Endothelial cell of umbilical vein (primary cell): ENCODE measurements at regions not wholly inside any gene's neighbourhood (a gene's known extent, or its start where the extent isn't known, plus 50 kb on each side); places are given as distances from the start of the nearest gene placed in this dataset.

Experiments used
- BruUV-seq: library from RNA; stranded (reverse); fragments of 400-500 nt; replicated peaks from 2 replicates; lab custom pipeline; 2021; lab: Mats Ljungman, UMichigan
- CTCF ChIA-PET: fragments of 300-600, 350-600 bp; sonication (Branson Sonifier 250); formaldehyde crosslinking; loops from one replicate; lab custom pipeline; 2021; ENCODE audit warnings: antibody characterized with exemption, inconsistent platforms; lab: Charles Lee
- POLR2A ChIA-PET: fragments of 300-600, 350-600 bp; sonication (Branson Sonifier 250); formaldehyde crosslinking; loops from one replicate; lab custom pipeline; 2021; ENCODE audit warnings: antibody characterized with exemption, inconsistent platforms; lab: Charles Lee
- DNase-seq: peaks from one replicate; pipeline ENCODE4 v3.0.0-alpha.2; 2011; ENCODE audit warnings: low read depth, low spot score
- FAIRE-seq: peaks from 2 replicates; lab custom pipeline; 2011; peaks lifted over from hg19 to GRCh38; lab: Jason Lieb, UNC
- H2AFZ ChIP-seq: 2 replicates; pipeline ENCODE4 v1.6.0; 2012; ENCODE audit warnings: low read depth, low read length, control low read depth, inconsistent platforms
- H3K27ac ChIP-seq: 2 replicates; pipeline ENCODE4 v1.5.1; 2011; ENCODE audit warnings: low read depth, mild to moderate bottlenecking, control low read depth, low read length, moderate library complexity; ENCODE audit not compliant: insufficient read depth
- H3K27me3 ChIP-seq, 2 experiments: 2 replicates each; pipeline versions ENCODE4 v1.6.0 to v1.6.1; 2011; ENCODE audit warnings: low read length in 2 of 2, mixed read lengths in 1 of 2; ENCODE audit not compliant: control insufficient read depth in 2 of 2, insufficient read depth in 2 of 2
- H3K36me3 ChIP-seq, 2 experiments: 2 replicates in 1 of 2; 3 replicates in 1 of 2; pipeline ENCODE4 v1.5.1; 2011; ENCODE audit warnings: low read length in 2 of 2, mild to moderate bottlenecking in 1 of 2, moderate library complexity in 1 of 2; ENCODE audit not compliant: control insufficient read depth in 2 of 2, insufficient read depth in 2 of 2; ENCODE audit errors: extremely low read depth in 1 of 2
- H3K4me1 ChIP-seq: 3 replicates; pipeline ENCODE4 v1.5.1; 2011; ENCODE audit warnings: mild to moderate bottlenecking, low read length; ENCODE audit not compliant: control insufficient read depth, insufficient read depth; ENCODE audit errors: extremely low read depth
- H3K4me2 ChIP-seq: 2 replicates; pipeline ENCODE4 v1.6.1; 2011; ENCODE audit warnings: low read length, control low read depth, mixed read lengths; ENCODE audit not compliant: insufficient read depth
- H3K4me3 ChIP-seq, 3 experiments: fragments of 200-600 bp in 1 of 3; sonication (generic), shearing (Covaris generic) in 1 of 3; replicated peaks in 1 of 3; 2 replicates each; pipeline ENCODE4 v1.5.1; 2011 to 2016; ENCODE audit warnings: control low read depth in 3 of 3, low read length in 3 of 3, mild to moderate bottlenecking in 2 of 3, inconsistent platforms in 1 of 3, low read depth in 1 of 3, moderate library complexity in 1 of 3; ENCODE audit not compliant: insufficient read depth in 1 of 3
- H3K79me2 ChIP-seq: 2 replicates; pipeline ENCODE4 v1.6.0; 2012; ENCODE audit warnings: low read length, inconsistent platforms; ENCODE audit not compliant: control insufficient read depth, insufficient read depth
- H3K9ac ChIP-seq: replicated peaks from 2 replicates; pipeline ENCODE3; 2011; ENCODE audit warnings: low read length, control low read depth; ENCODE audit not compliant: insufficient read depth; ENCODE audit errors: extremely low read depth
- H3K9me1 ChIP-seq: replicated peaks from 3 replicates; pipeline ENCODE4 v1.6.0; 2011; ENCODE audit warnings: mild to moderate bottlenecking, low read length; ENCODE audit not compliant: control insufficient read depth, insufficient read depth; ENCODE audit errors: extremely low read depth
- H3K9me3 ChIP-seq: replicated peaks from 2 replicates; pipeline ENCODE4 v1.5.1; 2012; ENCODE audit warnings: low read length, inconsistent platforms; ENCODE audit not compliant: control insufficient read depth, insufficient read depth
- H4K20me1 ChIP-seq: replicated peaks from 2 replicates; pipeline ENCODE3; 2011; ENCODE audit warnings: mild to moderate bottlenecking, low read length; ENCODE audit not compliant: control insufficient read depth, insufficient read depth; ENCODE audit errors: extremely low read depth
- EZH2 ChIP-seq: IDR thresholded peaks from 2 replicates; pipeline ENCODE4 v1.6.1; 2012; ENCODE audit warnings: borderline replicate concordance, low read depth, mild to moderate bottlenecking, moderate library complexity, low read length, inconsistent platforms; ENCODE audit not compliant: severe bottlenecking
- FOS ChIP-seq: IDR thresholded peaks from 2 replicates; pipeline ENCODE4 v1.6.1; 2011; ENCODE audit warnings: mild to moderate bottlenecking, low read length, moderate library complexity, borderline replicate concordance; ENCODE audit not compliant: insufficient read depth
- GATA2 ChIP-seq: IDR thresholded peaks from 2 replicates; pipeline ENCODE4 v1.7.0; 2011; ENCODE audit warnings: low read depth, mild to moderate bottlenecking, moderate library complexity, mixed read lengths, low read length; ENCODE audit not compliant: insufficient read length, insufficient read depth
- JUN ChIP-seq: IDR thresholded peaks from 2 replicates; pipeline ENCODE4 v1.6.1; 2011; ENCODE audit warnings: borderline replicate concordance, low read depth; ENCODE audit not compliant: insufficient read length, insufficient read depth
- MYC ChIP-seq: IDR thresholded peaks from one replicate; pipeline ENCODE4 v1.6.1; 2011; ENCODE audit warnings: mild to moderate bottlenecking, low read depth, low read length
- POLR2A ChIP-seq: IDR thresholded peaks from 2 replicates; pipeline ENCODE4 v1.6.1; 2012; ENCODE audit warnings: low read depth, mild to moderate bottlenecking, control low read depth, low read length
- POLR2AphosphoS5 ChIP-seq: IDR thresholded peaks from 2 replicates; pipeline ENCODE4 v1.6.1; 2012; ENCODE audit warnings: low read depth, mild to moderate bottlenecking, control low read depth, low read length, moderate library complexity; ENCODE audit not compliant: insufficient read depth
- dilution Hi-C: fragments of 300-500 bp; cut with MboI; formaldehyde crosslinking; loops from one replicate; pipeline ENCODE4 v1.15.0; 2019; ENCODE audit warnings: low sequenced_read_pairs; ENCODE audit not compliant: extremely low pct_ligation_motif_present
- intact Hi-C: fragments of 100-400 bp; cut with micrococcal nuclease; formaldehyde crosslinking; loops from one replicate; pipeline ENCODE4 v1.10.0; 2022
- TF ChIP-seq, protein P1 (sequence below): IDR thresholded peaks from 2 replicates; pipeline ENCODE4 v1.6.1; 2011; ENCODE audit not compliant: insufficient read depth, insufficient read length
- TF ChIP-seq, protein P2 (sequence below), 2 donors: IDR thresholded peaks; 1 replicate in 1 of 2; 2 replicates in 1 of 2; pipeline ENCODE4 v1.5.1; 2011; ENCODE audit warnings: low read length in 2 of 2, mild to moderate bottlenecking in 2 of 2, moderate library complexity in 2 of 2, control low read depth in 1 of 2, inconsistent platforms in 1 of 2, low read depth in 1 of 2; ENCODE audit not compliant: insufficient read depth in 1 of 2; ENCODE audit errors: extremely low read depth in 1 of 2

DNA sequence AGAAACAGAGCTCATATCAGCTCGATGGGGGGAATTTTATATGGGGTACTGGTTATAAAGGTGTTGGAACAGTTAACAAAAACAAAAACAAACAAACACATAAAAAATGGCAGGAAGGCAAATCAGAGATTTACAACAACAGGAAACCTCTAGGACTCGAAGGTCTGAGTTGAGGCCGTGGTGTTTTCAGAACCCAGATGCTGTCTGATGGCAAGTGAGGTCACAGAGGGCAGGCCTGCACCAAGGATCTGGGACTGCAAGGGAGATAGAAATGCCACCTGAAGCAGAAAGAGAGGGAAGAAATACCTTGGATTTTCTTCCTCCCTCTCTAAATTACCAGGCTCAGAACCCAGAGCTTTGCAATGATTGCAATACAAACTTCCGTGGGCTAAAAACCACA lies 429.5 kb downstream of the ZNF521 start:
- no peak for DNase-seq
- Histone ChIP-seq H3K4me3 (no peak overlapping the region), H3K79me2 (no peaks in the 10 kb centered on the region), H4K20me1 (no peaks in the 10 kb centered on the region), H3K27ac (no peak overlapping the region), H3K36me3 (no peaks in the 10 kb centered on the region), H2AFZ (no peak overlapping the region), H3K9me1 (no peaks in the 10 kb centered on the region), H3K27me3 (no peaks in the 10 kb centered on the region), H3K9ac (no peak overlapping the region), H3K4me2 (no peak overlapping the region), H3K9me3 (no peaks in the 10 kb centered on the region), H3K4me1 (peaks cover 9% of the 10 kb centered on the region)
- dilution Hi-C loops (no loop called here), intact Hi-C loops (no loop called here)
- no TSS peak for BruUV-seq
- CTCF ChIA-PET, result interaction anchor here (0.9 kb wide), 1 partner anchor 10 kb away, joined by 3 read pairs; no protein-coding TSS in a partner anchor
- POLR2A ChIA-PET, result no interaction called here
- FAIRE-seq, result peak; percentile 15
- TF ChIP-seq POLR2A (no peak), FOS (no peak), MYC (no peak), JUN (no peak), GATA2 (no peak), EZH2 (no peak), POLR2AphosphoS5 (no peak)
- TF ChIP-seq, protein P1, sequence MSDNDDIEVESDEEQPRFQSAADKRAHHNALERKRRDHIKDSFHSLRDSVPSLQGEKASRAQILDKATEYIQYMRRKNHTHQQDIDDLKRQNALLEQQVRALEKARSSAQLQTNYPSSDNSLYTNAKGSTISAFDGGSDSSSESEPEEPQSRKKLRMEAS, result no peak
- TF ChIP-seq, protein P2, sequence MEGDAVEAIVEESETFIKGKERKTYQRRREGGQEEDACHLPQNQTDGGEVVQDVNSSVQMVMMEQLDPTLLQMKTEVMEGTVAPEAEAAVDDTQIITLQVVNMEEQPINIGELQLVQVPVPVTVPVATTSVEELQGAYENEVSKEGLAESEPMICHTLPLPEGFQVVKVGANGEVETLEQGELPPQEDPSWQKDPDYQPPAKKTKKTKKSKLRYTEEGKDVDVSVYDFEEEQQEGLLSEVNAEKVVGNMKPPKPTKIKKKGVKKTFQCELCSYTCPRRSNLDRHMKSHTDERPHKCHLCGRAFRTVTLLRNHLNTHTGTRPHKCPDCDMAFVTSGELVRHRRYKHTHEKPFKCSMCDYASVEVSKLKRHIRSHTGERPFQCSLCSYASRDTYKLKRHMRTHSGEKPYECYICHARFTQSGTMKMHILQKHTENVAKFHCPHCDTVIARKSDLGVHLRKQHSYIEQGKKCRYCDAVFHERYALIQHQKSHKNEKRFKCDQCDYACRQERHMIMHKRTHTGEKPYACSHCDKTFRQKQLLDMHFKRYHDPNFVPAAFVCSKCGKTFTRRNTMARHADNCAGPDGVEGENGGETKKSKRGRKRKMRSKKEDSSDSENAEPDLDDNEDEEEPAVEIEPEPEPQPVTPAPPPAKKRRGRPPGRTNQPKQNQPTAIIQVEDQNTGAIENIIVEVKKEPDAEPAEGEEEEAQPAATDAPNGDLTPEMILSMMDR (IDR thresholded peaks at IDR 0.05; ENCODE audit: extremely low read depth in 1 of 2, insufficient read depth in 1 of 2, low read depth in 1 of 2, low read length in 2 of 2), result no peak
